ENCODE measurements at regions not wholly inside any gene's neighbourhood (a gene's known extent, or its start where the extent isn't known, plus 50 kb on each side); places are given as distances from the start of the nearest gene placed in this dataset.

DNA sequence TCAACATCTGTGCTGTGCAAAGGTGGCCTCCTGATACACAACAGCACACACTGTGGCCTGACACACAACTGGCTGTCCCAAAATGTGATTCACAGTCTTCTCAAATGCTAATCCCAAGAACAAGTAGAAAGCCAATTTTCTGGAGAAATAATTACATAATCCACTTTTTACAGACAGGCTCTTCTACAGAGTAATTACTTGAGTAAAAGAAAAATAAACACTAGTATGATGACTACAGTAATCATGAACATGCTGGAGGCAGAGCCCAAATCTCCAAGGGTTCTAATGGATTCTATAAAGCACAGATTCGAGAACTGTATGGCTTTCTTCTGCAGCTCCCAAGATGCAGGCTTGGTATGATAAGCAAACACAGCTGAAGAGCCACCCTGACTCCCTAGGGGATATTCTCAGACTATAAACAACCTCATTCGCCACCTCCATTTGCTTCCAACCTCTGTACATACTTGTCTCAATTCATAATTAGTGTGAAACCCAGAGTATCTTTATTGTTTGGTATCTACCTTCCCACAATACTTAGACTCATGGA lies 81.9 kb downstream of the SIPA1L2 start:
- no peak for TF ChIP-seq CTCF (IDR thresholded peaks at IDR 0.05)
- WGBS, 2 donors = 68 to 79% methylated on average over 2 of the region's 2 CpGs
- intact Hi-C loops (cut with DNase I) = no loop called here
- H3K4me1 ChIP-seq = peaks cover 0 to 68% (median 38%) of the 10 kb centered on the region in 9 donors
- no peak for DNase-seq
- peak overlapping the region in 1 of 10 donors; percentile 2 for H3K27ac ChIP-seq
- H3K9me3 ChIP-seq = no peaks in the 10 kb centered on the region
- H3K27me3 ChIP-seq = no peaks in the 10 kb centered on the region
- peak in 1 of 8 donors; percentile 47 for ATAC-seq
- H3K36me3 ChIP-seq = no peaks in the 10 kb centered on the region
- no peak overlapping the region for H3K4me3 ChIP-seq

DNA sequence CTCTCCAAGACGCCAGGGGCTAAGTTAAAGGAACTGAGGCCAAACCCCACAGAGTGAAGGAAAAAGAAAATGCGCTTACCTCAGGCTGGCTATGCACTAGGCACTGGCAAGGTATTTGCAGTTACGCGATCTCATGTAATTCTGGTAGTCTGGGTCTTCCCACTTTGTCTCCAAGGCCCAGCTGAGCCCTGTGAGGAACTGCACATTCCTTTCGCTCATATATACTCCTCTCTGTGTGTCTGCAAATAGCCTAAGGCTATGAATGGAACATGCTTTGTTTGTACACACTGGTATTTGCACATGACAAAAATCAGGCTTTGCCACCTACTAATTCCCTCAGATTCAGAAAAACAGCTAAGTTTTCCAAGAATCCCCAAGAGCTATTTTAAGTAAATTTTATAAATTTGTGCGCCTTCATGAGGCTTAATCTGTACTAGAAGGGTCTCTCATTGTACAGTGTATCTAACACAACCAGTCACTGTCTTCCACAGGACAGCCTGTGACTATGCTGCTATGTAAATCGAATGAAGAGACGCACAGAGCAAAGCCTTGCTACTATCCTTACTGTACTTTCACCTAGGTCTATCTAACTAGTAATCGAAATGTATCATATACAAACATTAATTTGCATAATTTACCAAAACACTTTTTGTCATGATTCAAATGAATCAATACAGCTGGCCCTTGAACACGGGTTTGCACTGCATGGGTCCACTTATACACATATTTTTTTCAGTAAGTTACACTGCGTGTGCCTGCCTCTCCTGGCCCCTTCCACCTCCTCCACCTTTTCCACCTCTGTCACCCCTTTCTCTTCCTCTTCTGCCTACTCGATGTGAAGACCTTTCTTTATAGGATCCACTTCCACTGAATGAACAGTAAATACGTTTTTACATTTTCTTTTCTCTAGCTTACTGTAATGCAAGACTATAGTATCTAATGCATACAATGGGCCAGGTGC lies 87.0 kb downstream of the SIPA1L2 start:
- Histone ChIP-seq H3K9me3 (no peaks in the 10 kb centered on the region), H3K27me3 (no peaks in the 10 kb centered on the region), H3K27ac (no peak overlapping the region), H3K4me1 (peaks cover 3 to 62% (median 20%) of the 10 kb centered on the region in 9 donors), H3K36me3 (no peaks in the 10 kb centered on the region), H3K4me3 (no peak overlapping the region)
- TF ChIP-seq CTCF (IDR thresholded peaks at IDR 0.05) = no peak
- DNase-seq (no peak), ATAC-seq (peak in 2 of 8 donors; percentile 29 to 41)
- 87% methylated on average over 13 of the region's 13 CpGs for WGBS, 2 donors
- intact Hi-C loops (cut with DNase I) = no loop called here

GRCh38 chr1:232538943-232539302 lies 91.0 kb downstream of the SIPA1L2 start:
- H3K4me3 ChIP-seq = no peak overlapping the region
- H3K27me3 ChIP-seq = no peaks in the 10 kb centered on the region
- no peaks in the 10 kb centered on the region for H3K9me3 ChIP-seq
- DNase-seq (no peak), ATAC-seq (no peak)
- H3K4me1 ChIP-seq = peaks cover 3 to 66% (median 33%) of the 10 kb centered on the region in 9 donors
- H3K36me3 ChIP-seq = no peaks in the 10 kb centered on the region
- no peak overlapping the region for H3K27ac ChIP-seq
- no peak for TF ChIP-seq CTCF (IDR thresholded peaks at IDR 0.05)
- WGBS, 2 donors = 75 to 80% methylated on average over 5 of the region's 5 CpGs
- intact Hi-C loops (cut with DNase I) = no loop called here

- Histone ChIP-seq H3K27ac (no peak overlapping the region), H3K27me3 (no peaks in the 10 kb centered on the region), H3K4me3 (no peak overlapping the region), H3K9me3 (no peaks in the 10 kb centered on the region), H3K4me1 (peaks cover 3 to 72% (median 38%) of the 10 kb centered on the region in 9 donors), H3K36me3 (no peaks in the 10 kb centered on the region)
- peak in 4 of 8 donors; percentile 34 to 49 (median 40) for ATAC-seq
- 52 to 74% methylated on average over 3 of the region's 3 CpGs for WGBS, 2 donors
- no peak for DNase-seq
- intact Hi-C loops (cut with DNase I) = no loop called here
- TF ChIP-seq CTCF (IDR thresholded peaks at IDR 0.05) = no peak
Measured at GRCh38 chr1:232538224-232538942, 91.5 kb downstream of the SIPA1L2 start.
